Prostate gland (tissue), 2 donors: ENCODE measurements at regions not wholly inside any gene's neighbourhood (a gene's known extent, or its start where the extent isn't known, plus 50 kb on each side); places are given as distances from the start of the nearest gene placed in this dataset.
"Not testable (repeated sequence)": the region's sequence is repeated elsewhere in the genome, so short reads cannot be mapped to it uniquely, and the experiment has no call there.

Experiments
- DNase-seq: peaks from one replicate; pipeline ENCODE4 v3.0.0-alpha.2; 2019; ENCODE audit warnings: low spot score
- H3K27ac ChIP-seq, 2 donors: fragments of 200-600 bp; sonication (generic); 2 replicates each; pipeline ENCODE4 v1.5.1; 2017 to 2019
- H3K27me3 ChIP-seq: fragments of 200-600 bp; sonication (generic); replicated peaks from 2 replicates; pipeline ENCODE4 v1.5.1; 2019; ENCODE audit not compliant: insufficient read depth
- H3K36me3 ChIP-seq, 2 donors: fragments of 200-600 bp; sonication (generic); 1 replicate in 1 of 2; 2 replicates in 1 of 2; pipeline versions ENCODE4 v1.5.1 to v1.8.1; 2017 to 2019
- H3K4me1 ChIP-seq: fragments of 200-600 bp; sonication (generic); replicated peaks from 2 replicates; pipeline ENCODE4 v1.5.1; 2019
- H3K4me3 ChIP-seq, 2 donors: fragments of 200-600 bp; sonication (generic); 2 replicates each; pipeline ENCODE4 v1.5.1; 2017 to 2019
- H3K9me3 ChIP-seq: fragments of 200-600 bp; sonication (generic); 2 replicates; pipeline ENCODE4 v1.5.1; 2017
- CTCF ChIP-seq, 4 experiments: fragments of 200-600 bp in 2 of 4; fragments of 450-650 bp in 2 of 4; sonication (generic) in 2 of 4; IDR thresholded peaks; 1 replicate in 3 of 4; 2 replicates in 1 of 4; pipeline ENCODE4 v1.5.1; 2016 to 2019; ENCODE audit warnings: antibody characterized with exemption in 4 of 4, mild to moderate bottlenecking in 2 of 4, moderate library complexity in 2 of 4
- POLR2A ChIP-seq: fragments of 450-650 bp; IDR thresholded peaks from one replicate; pipeline ENCODE4 v1.6.1; 2016; ENCODE audit warnings: antibody characterized with exemption, mild to moderate bottlenecking
- POLR2AphosphoS5 ChIP-seq: sonication (generic); formaldehyde crosslinking; IDR thresholded peaks from one replicate; pipeline ENCODE4 v1.6.1; 2017; ENCODE audit warnings: antibody characterized with exemption
- WGBS: methylation state at CpG from one replicate; pipeline ENCODE4 v1.1.5; 2018; 5-methylcytosine and 5-hydroxymethylcytosine counted together
- intact Hi-C: fragments of 100-400 bp; cut with DNase I; formaldehyde crosslinking; loops from one replicate; pipeline ENCODE4 v1.14.2; 2022

- WGBS, result 35% methylated on average over 2 of the region's 2 CpGs
- TF ChIP-seq POLR2AphosphoS5 (no peak), POLR2A (no peak), CTCF (IDR thresholded peaks at IDR 0.05) (no peak)
- Histone ChIP-seq H3K27ac (no peak overlapping the region), H3K4me1 (no peaks in the 10 kb centered on the region), H3K9me3 (no peaks in the 10 kb centered on the region), H3K4me3 (no peak overlapping the region), H3K27me3 (no peaks in the 10 kb centered on the region), H3K36me3 (no peaks in the 10 kb centered on the region)
- intact Hi-C loops, result no loop called here
- DNase-seq, result no peak
Measured at GRCh38 chr1:83493633-83494032, 505.3 kb downstream of the TTLL7 start.

GRCh38 chr1:83491930-83492329 lies 507.0 kb downstream of the TTLL7 start:
- Histone ChIP-seq H3K27me3 (no peaks in the 10 kb centered on the region), H3K4me1 (no peaks in the 10 kb centered on the region), H3K27ac (no peak overlapping the region), H3K9me3 (no peaks in the 10 kb centered on the region), H3K4me3 (no peak overlapping the region), H3K36me3 (no peaks in the 10 kb centered on the region)
- 97% methylated on average over 2 of the region's 2 CpGs for WGBS
- no peak for DNase-seq
- intact Hi-C loops, result no loop called here
- TF ChIP-seq CTCF (IDR thresholded peaks at IDR 0.05), result no peak
- TF ChIP-seq POLR2A, result no peak
- no peak for TF ChIP-seq POLR2AphosphoS5

GRCh38 chr1:83490988-83491387 lies 507.9 kb downstream of the TTLL7 start:
- Histone ChIP-seq H3K27ac (no peak overlapping the region), H3K9me3 (no peaks in the 10 kb centered on the region), H3K4me1 (no peaks in the 10 kb centered on the region), H3K36me3 (no peaks in the 10 kb centered on the region), H3K4me3 (no peak overlapping the region), H3K27me3 (no peaks in the 10 kb centered on the region)
- no peak for DNase-seq
- TF ChIP-seq POLR2AphosphoS5 (no peak), POLR2A (no peak), CTCF (IDR thresholded peaks at IDR 0.05) (no peak)
- intact Hi-C loops, result no loop called here

GRCh38 chr1:83488105-83488504 lies 510.8 kb downstream of the TTLL7 start:
- H3K9me3 ChIP-seq, H3K4me1 ChIP-seq, intact Hi-C loops, H3K36me3 ChIP-seq, H3K4me3 ChIP-seq, H3K27ac ChIP-seq, DNase-seq, H3K27me3 ChIP-seq: not testable (repeated sequence)

GRCh38 chr1:83487460-83487859 lies 511.5 kb downstream of the TTLL7 start:
- H3K27me3 ChIP-seq, intact Hi-C loops: not testable (repeated sequence)
- 87% methylated on average over 1 of the region's 1 CpG for WGBS

GRCh38 chr1:83485314-83486019 lies 513.5 kb downstream of the TTLL7 start:
- WGBS, result 94% methylated on average over 2 of the region's 2 CpGs
- H3K27ac ChIP-seq, H3K36me3 ChIP-seq, H3K27me3 ChIP-seq, H3K4me1 ChIP-seq, H3K4me3 ChIP-seq, intact Hi-C loops, DNase-seq, H3K9me3 ChIP-seq: not testable (repeated sequence)

More at GRCh38 chr1:83487460-83487859, 511.5 kb downstream of the TTLL7 start:
- not testable (repeated sequence) for H3K36me3 ChIP-seq, DNase-seq, H3K4me1 ChIP-seq, H3K4me3 ChIP-seq, H3K9me3 ChIP-seq, H3K27ac ChIP-seq

GRCh38 chr1:83481284-83481683 lies 517.6 kb downstream of the TTLL7 start:
- H3K27me3 ChIP-seq, H3K27ac ChIP-seq, intact Hi-C loops, H3K4me3 ChIP-seq, H3K9me3 ChIP-seq, H3K36me3 ChIP-seq, H3K4me1 ChIP-seq, DNase-seq: not testable (repeated sequence)
- 75% methylated on average over 3 of the region's 4 CpGs for WGBS

- 86% methylated on average over 5 of the region's 5 CpGs for WGBS
- DNase-seq, result not testable (repeated sequence)
Measured at GRCh38 chr1:83479591-83480239, 519.2 kb downstream of the TTLL7 start.

GRCh38 chr1:83478127-83478526 lies 520.8 kb downstream of the TTLL7 start:
- H3K27ac ChIP-seq, H3K4me1 ChIP-seq, H3K4me3 ChIP-seq, H3K9me3 ChIP-seq, H3K27me3 ChIP-seq, DNase-seq, H3K36me3 ChIP-seq, intact Hi-C loops: not testable (repeated sequence)
- 39% methylated on average over 3 of the region's 3 CpGs for WGBS

More at GRCh38 chr1:83479591-83480239, 519.2 kb downstream of the TTLL7 start:
- intact Hi-C loops, H3K4me3 ChIP-seq, H3K9me3 ChIP-seq, H3K4me1 ChIP-seq, H3K27ac ChIP-seq, H3K27me3 ChIP-seq, H3K36me3 ChIP-seq: not testable (repeated sequence)
